ENCODE measurements at regions not wholly inside any gene's neighbourhood (a gene's known extent, or its start where the extent isn't known, plus 50 kb on each side); places are given as distances from the start of the nearest gene placed in this dataset.

GRCh38 chr6:98653179-98653578 is 181.2 kb upstream of the POU3F2 start:
- no peak for DNase-seq
- peak; percentile 50 for TF ChIP-seq JUND (IDR thresholded peaks at IDR 0.05)
- peak; percentile 46 for TF ChIP-seq PBX3 (IDR thresholded peaks at IDR 0.05)
- TF ChIP-seq MXI1 (IDR thresholded peaks at IDR 0.05; ENCODE audit: low read depth, low read length), result no peak
- peak; percentile 26; the same call in 1 of the 2 replicates for TF ChIP-seq TEAD4 (IDR thresholded peaks at IDR 0.05; ENCODE audit: borderline replicate concordance, insufficient read depth)
- 0 out of 2 replicates have a peak, but pooled peaks have one; percentile 8 for TF ChIP-seq FOSL2 (IDR thresholded peaks at IDR 0.05; ENCODE audit: borderline replicate concordance, low read depth)
- TF ChIP-seq TCF12 (IDR thresholded peaks at IDR 0.05), result peak; percentile 41
- Histone ChIP-seq H3K9me3 (no peaks in the 10 kb centered on the region), H2AFZ (ENCODE audit: low read depth) (no peak overlapping the region), H3F3A (replicated peaks; ENCODE audit: insufficient read depth) (peaks cover 4% of the 10 kb centered on the region), H3K4me3 (ENCODE audit: low read depth in 2 of 2, low read length in 1 of 2) (no peak overlapping the region), H3K9me2 (no peaks in the 10 kb centered on the region), H3K27ac (ENCODE audit: low read depth in 2 of 2, low read length in 1 of 2) (peak overlapping the region in 1 of 2 experiments; percentile 50; a peak in 2 of 4 replicates), H3K27me3 (ENCODE audit: insufficient read depth) (no peaks in the 10 kb centered on the region), H3K4me2 (no peak overlapping the region), H3K36me3 (replicated peaks in 1 of 2; ENCODE audit: control insufficient read depth in 1 of 2, insufficient read depth in 2 of 2, low read length in 1 of 2) (no peaks in the 10 kb centered on the region), H4K20me1 (ENCODE audit: insufficient read depth) (no peaks in the 10 kb centered on the region), H3K4me1 (ENCODE audit: control insufficient read depth in 1 of 2, insufficient read depth in 2 of 2, low read depth in 1 of 2, low read length in 1 of 2) (no peaks in the 10 kb centered on the region), H3K79me2 (ENCODE audit: insufficient read depth) (no peaks in the 10 kb centered on the region), H3K9ac (no peak overlapping the region)
- 2% methylated on average over 2 of the region's 2 CpGs for WGBS (ENCODE audit: low lambda C conversion rate)
- ChIA-PET CTCF (no interaction called here), POLR2A (no interaction called here)

- Histone ChIP-seq H3K9me2 (no peaks in the 10 kb centered on the region), H3F3A (replicated peaks; ENCODE audit: insufficient read depth) (peaks cover 4% of the 10 kb centered on the region), H3K4me3 (ENCODE audit: low read depth in 2 of 2, low read length in 1 of 2) (no peak overlapping the region), H3K27me3 (ENCODE audit: insufficient read depth) (no peaks in the 10 kb centered on the region), H3K79me2 (ENCODE audit: insufficient read depth) (no peaks in the 10 kb centered on the region), H4K20me1 (ENCODE audit: insufficient read depth) (no peaks in the 10 kb centered on the region), H3K4me2 (no peak overlapping the region), H3K36me3 (replicated peaks in 1 of 2; ENCODE audit: control insufficient read depth in 1 of 2, insufficient read depth in 2 of 2, low read length in 1 of 2) (no peaks in the 10 kb centered on the region), H3K9me3 (no peaks in the 10 kb centered on the region), H2AFZ (ENCODE audit: low read depth) (no peak overlapping the region), H3K4me1 (ENCODE audit: control insufficient read depth in 1 of 2, insufficient read depth in 2 of 2, low read depth in 1 of 2, low read length in 1 of 2) (no peaks in the 10 kb centered on the region), H3K9ac (no peak overlapping the region), H3K27ac (ENCODE audit: low read depth in 2 of 2, low read length in 1 of 2) (no peak overlapping the region)
- ChIA-PET CTCF (no interaction called here), POLR2A (no interaction called here)
- peak; percentile 97 for TF ChIP-seq REST (IDR thresholded peaks at IDR 0.05; ENCODE audit: low read depth, low read length)
- no peak for TF ChIP-seq ZBTB33 (IDR thresholded peaks at IDR 0.05; ENCODE audit: borderline replicate concordance, low read depth)
- DNase-seq, result no peak
- 78% methylated on average over 5 of the region's 5 CpGs for WGBS (ENCODE audit: low lambda C conversion rate)
Measured at GRCh38 chr6:98657764-98658163, 176.6 kb upstream of the POU3F2 start.
